GM12874 (cell line): ENCODE measurements at regions not wholly inside any gene's neighbourhood (a gene's known extent, or its start where the extent isn't known, plus 50 kb on each side); places are given as distances from the start of the nearest gene placed in this dataset.

Experiments used
- CTCF ChIP-seq: IDR thresholded peaks from 2 replicates; pipeline ENCODE4 v1.5.1; 2011; ENCODE audit warnings: low read depth, mild to moderate bottlenecking, control low read depth, low read length, moderate library complexity; ENCODE audit not compliant: insufficient read depth

GRCh38 chr4:127311371-127311770, 321.4 kb upstream of the INTU start:
- TF ChIP-seq CTCF, result no peak

GRCh38 chr4:127311924-127312323, 320.8 kb upstream of the INTU start:
- no peak for TF ChIP-seq CTCF

DNA sequence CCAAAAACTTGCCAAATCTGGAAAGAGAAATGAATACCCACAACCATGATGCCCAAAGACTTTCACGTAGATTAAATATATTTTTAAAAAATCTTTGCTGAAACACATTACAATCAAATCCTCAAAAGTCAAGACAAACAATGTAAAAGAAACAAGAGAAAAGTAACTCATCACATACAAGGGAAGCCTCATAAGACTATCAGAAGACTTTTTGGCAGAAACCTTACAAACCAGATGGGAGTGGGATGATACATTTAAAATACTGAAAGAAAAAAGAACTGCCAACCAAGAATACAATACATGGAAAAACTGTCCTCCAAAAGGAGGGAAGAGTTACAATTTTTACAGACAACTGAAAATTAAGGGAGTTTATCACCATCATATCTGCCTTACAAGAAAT, 319.0 kb upstream of the INTU start:
- no peak for TF ChIP-seq CTCF

- TF ChIP-seq CTCF, result no peak
Measured at GRCh38 chr4:127327491-127327890, 305.3 kb upstream of the INTU start.

- TF ChIP-seq CTCF, result no peak
Measured at GRCh38 chr4:127335073-127335620, 297.6 kb upstream of the INTU start.

- TF ChIP-seq CTCF, result no peak
Measured at GRCh38 chr4:127335732-127336131, 297.0 kb upstream of the INTU start.

GRCh38 chr4:127344071-127344470, 288.7 kb upstream of the INTU start:
- no peak for TF ChIP-seq CTCF

DNA sequence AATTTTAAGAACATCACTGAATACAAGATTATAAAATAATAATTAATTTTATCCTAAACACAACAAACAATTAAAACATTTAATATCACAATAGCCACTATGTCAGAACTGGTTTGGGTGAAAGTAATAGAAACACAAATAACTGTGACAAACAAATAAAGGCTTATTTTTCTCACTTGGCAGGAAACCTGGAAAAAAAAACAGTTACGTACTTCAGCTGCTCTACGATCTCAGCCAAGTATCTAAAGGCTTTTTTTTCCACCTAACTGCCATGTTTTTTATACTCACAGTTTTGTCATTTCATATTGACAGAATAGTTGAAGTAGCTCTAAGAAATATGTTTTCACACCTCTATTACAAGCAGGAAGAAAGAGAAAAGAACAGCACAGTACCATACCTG, 284.8 kb upstream of the INTU start:
- TF ChIP-seq CTCF, result no peak
